ENCODE measurements at regions not wholly inside any gene's neighbourhood (a gene's known extent, or its start where the extent isn't known, plus 50 kb on each side); places are given as distances from the start of the nearest gene placed in this dataset.

- no peak overlapping the region for H3K4me3 ChIP-seq (ENCODE audit: control insufficient read depth, low read depth, low read length)
- TF ChIP-seq CTCF (conservative IDR thresholded peaks at IDR 0.05; ENCODE audit: control insufficient read depth, insufficient read depth, low read depth, low read length) = no peak
- no peak for DNase-seq (ENCODE audit: low read depth)
Observed at GRCh38 chr10:121292321-121292720, 305.9 kb downstream of the FGFR2 start.

- no peak overlapping the region for H3K4me3 ChIP-seq (ENCODE audit: control insufficient read depth, low read depth, low read length)
- no peak for DNase-seq (ENCODE audit: low read depth)
- no peak for TF ChIP-seq CTCF (conservative IDR thresholded peaks at IDR 0.05; ENCODE audit: control insufficient read depth, insufficient read depth, low read depth, low read length)
Observed at GRCh38 chr10:121293110-121293509, 305.1 kb downstream of the FGFR2 start.

- DNase-seq (ENCODE audit: low read depth) = no peak
- TF ChIP-seq CTCF (conservative IDR thresholded peaks at IDR 0.05; ENCODE audit: control insufficient read depth, insufficient read depth, low read depth, low read length) = no peak
- no peak overlapping the region for H3K4me3 ChIP-seq (ENCODE audit: control insufficient read depth, low read depth, low read length)
Observed at GRCh38 chr10:121294630-121295029, 303.6 kb downstream of the FGFR2 start.

- no peak for TF ChIP-seq CTCF (conservative IDR thresholded peaks at IDR 0.05; ENCODE audit: control insufficient read depth, insufficient read depth, low read depth, low read length)
- no peak for DNase-seq (ENCODE audit: low read depth)
- H3K4me3 ChIP-seq (ENCODE audit: control insufficient read depth, low read depth, low read length) = no peak overlapping the region
Observed at GRCh38 chr10:121296378-121296777, 301.9 kb downstream of the FGFR2 start.

GRCh38 chr10:121296881-121297585 lies 301.2 kb downstream of the FGFR2 start:
- DNase-seq (ENCODE audit: low read depth) = no peak
- no peak for TF ChIP-seq CTCF (conservative IDR thresholded peaks at IDR 0.05; ENCODE audit: control insufficient read depth, insufficient read depth, low read depth, low read length)
- no peak overlapping the region for H3K4me3 ChIP-seq (ENCODE audit: control insufficient read depth, low read depth, low read length)

- DNase-seq (ENCODE audit: low read depth) = no peak
- TF ChIP-seq CTCF (conservative IDR thresholded peaks at IDR 0.05; ENCODE audit: control insufficient read depth, insufficient read depth, low read depth, low read length) = no peak
Observed at GRCh38 chr10:121300723-121301122, 297.5 kb downstream of the FGFR2 start.

More at GRCh38 chr10:121300723-121301122, 297.5 kb downstream of the FGFR2 start:
- H3K4me3 ChIP-seq (ENCODE audit: control insufficient read depth, low read depth, low read length) = no peak overlapping the region
